Activated CD4-positive, CD25-positive, alpha-beta regulatory T cell treated with anti-CD3 and anti-CD28 coated beads, Interleukin-2, amount 50 U/mL, for 24 hours (primary cell): ENCODE measurements at regions not wholly inside any gene's neighbourhood (a gene's known extent, or its start where the extent isn't known, plus 50 kb on each side); places are given as distances from the start of the nearest gene placed in this dataset.

Experiments used
- ATAC-seq, 2 donors: fragments of 150-1000 bp; cut with Tn5 transposase; one replicate each; pipeline ENCODE4 v1.10.0; 2021; ENCODE audit warnings: mild to moderate bottlenecking in 1 of 2, moderate library complexity in 1 of 2

GRCh38 chr6:145204301-145204700 lies 531.0 kb downstream of the EPM2A start:
- no peak for ATAC-seq

GRCh38 chr6:145206247-145206907 lies 528.9 kb downstream of the EPM2A start:
- no peak for ATAC-seq

- ATAC-seq: no peak
These were observed 526.8 kb downstream of the EPM2A start for GRCh38 chr6:145208474-145208873.

- no peak for ATAC-seq
These were observed 526.0 kb downstream of the EPM2A start for GRCh38 chr6:145209272-145209671.

GRCh38 chr6:145212813-145213212 lies 522.5 kb downstream of the EPM2A start:
- ATAC-seq: no peak

DNA sequence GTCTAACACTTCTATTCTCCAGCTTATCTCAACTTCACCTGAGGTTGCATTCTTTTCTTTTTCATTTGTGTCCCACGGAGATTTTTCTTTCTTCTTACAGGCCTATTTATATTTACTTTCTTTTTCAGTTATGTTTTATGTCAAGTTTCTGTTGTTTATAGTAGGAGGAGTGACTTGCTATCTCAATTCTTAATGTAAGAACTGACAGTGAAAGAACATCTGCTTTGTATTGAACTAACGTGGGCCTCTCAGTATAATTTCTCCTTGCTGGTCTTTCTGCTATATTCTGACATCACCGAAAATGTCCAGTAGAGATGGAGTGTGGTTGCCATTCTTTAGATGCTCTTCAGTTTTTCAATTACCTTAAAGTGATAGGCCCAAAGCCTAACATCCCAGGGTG lies 521.7 kb downstream of the EPM2A start:
- no peak for ATAC-seq

DNA sequence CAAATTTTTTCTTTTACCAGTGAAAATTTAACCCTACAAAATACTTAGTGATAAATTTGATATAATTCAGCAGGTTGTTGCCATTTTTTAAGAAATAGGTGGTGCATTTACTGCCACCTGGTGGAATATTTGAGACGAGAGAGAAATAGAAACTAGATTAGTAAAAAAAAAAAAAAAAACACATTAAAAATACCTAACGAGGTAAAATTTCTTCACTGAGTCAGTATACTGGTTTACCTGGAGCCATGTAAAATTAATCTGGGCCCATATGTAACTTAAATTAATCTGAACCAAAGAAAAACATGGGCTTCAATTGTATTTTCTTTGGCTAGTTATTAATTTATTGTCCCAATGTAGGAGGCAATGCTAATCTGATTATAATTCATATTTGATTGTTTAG lies 520.8 kb downstream of the EPM2A start:
- no peak for ATAC-seq

- no peak for ATAC-seq
These were observed 510.9 kb downstream of the EPM2A start for GRCh38 chr6:145224450-145224849.

DNA sequence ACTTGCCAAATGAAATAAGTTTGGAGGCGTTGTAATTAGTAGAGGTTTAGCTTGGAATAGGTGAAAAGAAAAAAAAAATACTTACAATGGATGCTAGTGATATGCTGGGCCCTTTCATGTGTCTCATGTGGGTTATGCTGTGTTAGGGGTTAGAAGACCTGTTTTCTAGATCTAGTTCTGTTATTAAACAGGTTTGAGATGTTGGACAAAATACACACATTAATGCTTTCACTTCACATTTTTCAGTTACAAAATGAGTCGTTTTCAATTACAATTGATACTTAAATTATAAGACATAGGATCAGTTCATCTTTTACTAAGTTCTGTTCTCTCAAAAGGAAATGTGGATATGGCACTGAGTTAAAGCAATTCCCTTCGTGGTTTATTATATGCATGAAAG lies 509.8 kb downstream of the EPM2A start:
- ATAC-seq: no peak

DNA sequence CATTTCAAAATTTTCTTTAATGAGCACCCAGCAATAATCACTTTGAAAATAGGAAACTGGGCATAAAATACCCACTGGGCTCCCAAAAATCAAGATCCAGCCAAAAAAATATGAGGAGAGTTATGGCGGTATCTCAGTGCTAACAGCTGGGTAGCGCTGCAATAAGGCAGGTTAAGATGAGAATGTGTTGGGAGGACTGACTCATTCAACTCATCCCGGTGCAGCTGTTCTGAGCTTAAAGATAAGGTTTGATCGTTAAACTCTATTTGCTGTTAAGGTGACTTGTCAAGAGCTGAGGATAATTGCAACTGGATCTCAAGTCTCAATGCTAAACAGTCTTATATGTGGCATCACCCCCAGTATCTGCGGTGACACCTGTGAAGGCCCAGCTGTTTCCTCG lies 507.7 kb downstream of the EPM2A start:
- ATAC-seq: no peak

DNA sequence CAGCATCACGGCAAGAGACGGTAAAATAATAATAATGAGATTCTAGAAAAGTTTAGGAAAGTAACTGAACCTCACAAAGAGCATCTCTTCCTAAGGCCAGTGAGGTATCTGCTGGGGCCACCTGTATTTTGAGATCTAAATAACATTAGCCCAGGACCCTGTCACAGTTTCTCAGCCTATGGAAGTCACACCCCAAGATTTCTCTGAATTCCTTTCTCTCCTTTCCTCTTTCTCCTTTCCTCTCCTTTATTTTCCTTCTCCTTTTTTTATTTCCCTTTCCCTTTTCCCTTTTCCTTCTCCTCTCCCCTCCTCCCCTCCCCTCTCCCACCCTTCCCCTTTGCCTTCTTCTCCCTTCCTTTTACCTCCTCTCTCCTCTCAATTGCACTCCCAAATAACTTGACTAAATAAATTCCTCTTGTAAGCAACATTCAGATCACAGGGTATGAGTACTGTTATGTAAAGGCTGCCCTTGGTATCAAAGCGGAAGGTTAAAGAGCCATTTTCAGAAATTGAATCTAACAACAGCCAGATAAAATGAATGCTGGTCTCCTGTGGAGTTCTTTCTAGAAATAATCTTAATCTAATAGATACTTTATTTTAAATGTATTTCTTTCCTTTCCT lies 506.2 kb downstream of the EPM2A start:
- ATAC-seq: no peak

DNA sequence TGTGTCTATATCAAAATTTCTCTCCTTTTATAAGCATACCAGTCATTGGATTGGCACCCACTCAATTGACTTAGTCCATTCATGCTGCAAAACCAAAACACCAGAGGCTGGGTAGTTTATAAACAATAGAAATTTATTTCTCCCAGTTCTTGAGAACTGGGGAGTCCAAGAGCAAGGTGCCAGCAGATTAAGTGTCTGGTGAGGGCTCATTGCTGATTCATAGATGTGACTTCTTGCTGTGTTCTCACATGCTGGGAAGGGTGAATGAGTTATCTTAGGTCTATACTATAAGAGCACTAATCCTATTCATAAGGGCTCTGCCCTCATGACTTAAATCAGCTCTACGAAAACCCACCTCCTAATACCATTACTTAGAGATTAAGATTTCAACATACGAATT lies 501.4 kb downstream of the EPM2A start:
- ATAC-seq: no peak

- ATAC-seq: no peak
These were observed 500.1 kb downstream of the EPM2A start for GRCh38 chr6:145235207-145235606.

GRCh38 chr6:145238787-145239186 lies 496.5 kb downstream of the EPM2A start:
- no peak for ATAC-seq

- ATAC-seq: no peak
These were observed 494.3 kb downstream of the EPM2A start for GRCh38 chr6:145241039-145241438.

- ATAC-seq: no peak
These were observed 493.6 kb downstream of the EPM2A start for GRCh38 chr6:145241721-145242120.

GRCh38 chr6:145244349-145245100 lies 490.8 kb downstream of the EPM2A start:
- ATAC-seq: no peak

DNA sequence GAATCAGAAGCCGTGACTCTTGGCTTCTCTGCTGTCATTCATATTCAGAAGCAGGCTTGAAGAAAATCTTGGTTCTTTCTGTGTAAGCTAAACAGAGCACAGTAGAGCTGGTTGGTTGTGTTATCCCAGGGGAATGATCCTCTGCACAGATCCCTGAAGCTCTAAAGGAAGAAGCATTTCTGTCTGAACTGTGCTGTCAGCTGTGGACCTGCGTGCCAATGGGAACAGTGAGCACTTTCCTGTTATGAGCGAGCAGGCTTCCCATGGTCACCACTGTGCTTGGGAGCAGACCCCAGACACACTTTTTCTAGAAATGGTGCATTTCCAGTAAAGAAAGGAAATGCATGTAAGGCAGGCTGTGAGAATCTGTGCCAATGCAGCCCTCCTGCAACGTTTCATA lies 490.2 kb downstream of the EPM2A start:
- no peak for ATAC-seq

DNA sequence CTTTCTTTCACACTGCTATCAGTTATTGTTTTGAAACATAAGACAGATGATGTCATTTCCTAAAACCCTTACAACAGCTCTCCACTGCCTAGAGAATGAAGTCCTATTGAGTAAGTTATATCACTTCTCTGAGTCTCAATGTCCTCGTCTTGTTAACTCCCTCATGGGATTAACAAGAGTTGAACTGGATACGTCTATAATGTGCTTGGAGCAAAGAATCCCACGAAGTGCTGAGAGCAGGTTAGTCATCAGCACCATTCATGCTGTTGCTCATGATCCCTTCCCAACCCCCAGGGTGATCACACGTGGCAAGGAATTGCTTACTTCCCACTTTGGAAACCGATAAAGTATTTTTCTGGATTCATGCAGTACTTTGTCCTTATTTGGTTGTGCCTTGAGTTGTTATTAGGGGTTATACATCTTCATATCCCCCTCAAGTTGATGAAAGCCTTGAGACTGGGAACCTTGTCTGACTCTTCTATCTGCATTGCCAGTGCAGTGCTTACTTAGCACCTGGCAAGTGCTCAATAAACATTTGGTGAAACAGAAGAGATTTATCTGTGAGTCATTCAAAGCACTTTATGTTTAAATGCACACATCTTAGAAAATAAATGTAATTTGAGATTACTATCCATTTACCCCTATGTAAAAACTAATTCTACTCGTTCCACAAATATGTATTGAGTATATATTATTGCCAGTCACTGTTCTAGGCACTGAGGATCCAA lies 487.5 kb downstream of the EPM2A start:
- no peak for ATAC-seq

- no peak for ATAC-seq
These were observed 484.9 kb downstream of the EPM2A start for GRCh38 chr6:145250436-145250835.

- ATAC-seq: no peak
These were observed 482.6 kb downstream of the EPM2A start for GRCh38 chr6:145252737-145253136.

DNA sequence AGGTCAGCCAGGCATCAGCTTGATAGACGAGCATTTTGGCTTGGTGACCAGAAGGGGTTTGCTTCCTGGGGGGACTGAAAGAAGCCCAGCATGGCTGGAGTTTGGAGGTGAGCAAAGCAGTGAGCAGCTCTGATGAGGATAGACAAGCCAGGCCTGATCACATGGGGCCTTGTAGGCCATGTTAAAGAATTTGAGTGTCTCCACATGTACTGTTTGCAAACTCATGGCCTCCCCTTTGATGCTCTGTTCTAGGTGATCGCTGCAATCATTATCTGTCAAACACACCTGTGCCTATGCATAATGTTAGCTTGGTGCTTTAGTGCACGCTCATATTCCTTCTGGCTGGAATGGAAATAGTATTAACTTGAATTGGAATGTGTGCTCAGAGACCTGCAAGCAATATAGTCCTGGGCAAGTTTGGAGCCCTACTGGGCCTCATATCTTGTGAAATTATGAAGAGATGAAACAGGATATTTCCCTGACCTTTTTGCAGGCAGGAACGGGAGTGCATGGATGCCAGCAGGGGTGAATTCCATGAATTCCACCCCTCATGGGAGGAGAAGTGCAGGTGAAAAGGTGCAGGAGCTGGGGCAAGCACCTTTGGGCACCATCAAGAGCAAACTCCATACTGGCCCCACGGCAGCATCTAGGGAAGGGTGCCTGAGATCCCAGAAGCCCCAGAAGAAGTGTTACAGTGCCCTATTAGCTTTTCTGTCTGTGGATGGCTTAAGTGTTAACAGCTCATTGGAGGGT lies 480.5 kb downstream of the EPM2A start:
- ATAC-seq: no peak

- ATAC-seq: no peak
These were observed 477.6 kb downstream of the EPM2A start for GRCh38 chr6:145257704-145258103.
